Urothelium cell line (cell line): ENCODE measurements at regions not wholly inside any gene's neighbourhood (a gene's known extent, or its start where the extent isn't known, plus 50 kb on each side); places are given as distances from the start of the nearest gene placed in this dataset.
A peak's percentile ranks its signal among the peaks of the same experiment; 100 is the strongest.
"Not testable (repeated sequence)": the region's sequence is repeated elsewhere in the genome, so short reads cannot be mapped to it uniquely, and the experiment has no call there.

Source experiments
- DNase-seq: peaks from one replicate; pipeline ENCODE4 v3.0.0; 2011; ENCODE audit warnings: low spot score, mixed read lengths
- FAIRE-seq: peaks from 2 replicates; lab custom pipeline; 2011; peaks lifted over from hg19 to GRCh38; lab: Jason Lieb, UNC

DNA sequence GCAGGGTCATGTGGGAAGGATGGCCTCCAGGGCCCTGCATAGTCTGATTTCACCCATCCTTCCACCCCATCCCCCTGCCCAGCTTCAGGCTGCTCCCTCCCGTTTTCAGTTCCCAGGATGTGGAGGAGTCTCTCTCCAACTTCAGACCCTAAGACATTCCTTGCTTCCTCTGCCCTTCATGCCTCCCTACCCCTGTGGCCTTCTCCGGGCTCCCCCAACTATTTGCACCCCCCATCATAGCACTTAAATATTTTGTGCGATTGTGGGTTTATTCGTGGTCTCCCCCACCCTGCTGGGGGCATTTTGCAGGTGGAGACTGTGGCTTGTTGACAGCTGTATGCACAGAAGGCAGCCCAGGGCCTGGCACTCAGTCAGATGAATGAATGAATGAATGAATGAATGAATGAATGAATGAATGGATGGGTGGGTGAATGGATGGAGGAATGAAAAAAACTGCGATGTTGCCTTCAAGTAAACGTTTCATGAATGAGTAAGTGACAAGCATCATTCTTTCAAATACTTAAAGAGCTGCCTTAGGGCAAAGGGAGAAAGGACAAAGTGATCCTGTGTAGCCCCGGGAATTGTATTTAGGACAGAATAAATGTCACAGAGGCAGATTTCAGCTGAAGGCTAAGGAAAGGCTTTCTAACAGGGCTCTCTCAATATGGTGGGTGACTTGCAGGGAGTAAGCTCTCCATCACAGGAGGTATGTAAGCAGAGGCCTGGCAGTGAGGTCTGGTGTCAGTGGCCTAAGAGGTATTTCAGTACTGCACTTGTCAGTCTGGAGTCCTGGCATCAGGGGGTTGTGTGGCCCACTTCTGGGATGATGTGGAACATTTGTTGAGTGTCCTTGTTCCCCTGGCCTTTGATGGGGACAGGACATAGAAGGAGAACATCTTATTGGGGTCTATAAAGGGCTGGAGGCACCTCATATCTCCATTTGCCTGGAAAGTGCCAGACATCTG, 156.4 kb downstream of the PTPRU start:
- DNase-seq (no peak), FAIRE-seq (no peak)

DNA sequence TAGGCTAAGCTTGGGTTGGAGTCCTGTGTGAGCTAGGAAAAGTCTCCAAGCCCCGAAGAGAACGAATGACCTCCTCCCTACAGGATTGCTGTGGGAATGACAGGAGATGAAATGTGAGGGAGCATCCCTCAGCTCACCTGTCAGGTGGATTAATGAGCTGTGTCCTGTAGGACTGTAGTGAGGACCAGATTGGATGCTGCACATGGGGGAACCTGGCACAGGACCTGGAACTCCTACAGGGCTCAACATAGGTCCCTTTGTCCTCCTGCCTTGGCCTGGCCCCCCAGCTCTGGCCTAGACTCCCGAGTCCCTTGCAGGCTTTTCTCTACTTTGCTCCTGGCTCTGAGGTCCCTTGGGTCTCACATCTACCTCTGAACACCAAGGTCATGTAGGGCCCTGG, 155.7 kb downstream of the PTPRU start:
- no peak for DNase-seq

DNA sequence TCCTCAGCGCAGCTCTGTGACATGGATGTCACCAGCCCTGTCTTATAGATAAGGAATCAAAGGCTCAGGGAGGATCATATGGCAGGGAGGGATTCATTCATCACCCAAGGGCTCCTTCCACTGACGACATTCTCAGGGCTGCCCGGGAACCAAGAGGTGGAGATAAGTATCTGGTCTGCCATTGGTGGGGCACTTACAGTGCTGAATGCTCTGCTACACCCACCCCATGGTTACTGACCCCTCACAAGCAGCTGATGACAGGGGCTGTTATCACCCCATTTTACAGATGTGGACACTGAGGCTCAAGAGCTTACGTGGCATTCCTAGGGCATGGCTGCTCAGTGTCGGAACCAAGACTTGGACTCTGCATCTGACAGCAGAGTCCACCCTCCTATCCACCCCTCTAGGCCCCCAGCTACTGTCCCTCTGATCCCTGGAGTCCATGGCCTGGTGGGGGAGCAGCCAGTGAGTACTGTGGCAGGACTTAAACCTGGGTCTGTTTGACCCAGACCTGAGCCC, 155.1 kb downstream of the PTPRU start:
- FAIRE-seq = no peak

More for the DNA sequence above, 155.7 kb downstream of the PTPRU start:
- no peak for FAIRE-seq

DNA sequence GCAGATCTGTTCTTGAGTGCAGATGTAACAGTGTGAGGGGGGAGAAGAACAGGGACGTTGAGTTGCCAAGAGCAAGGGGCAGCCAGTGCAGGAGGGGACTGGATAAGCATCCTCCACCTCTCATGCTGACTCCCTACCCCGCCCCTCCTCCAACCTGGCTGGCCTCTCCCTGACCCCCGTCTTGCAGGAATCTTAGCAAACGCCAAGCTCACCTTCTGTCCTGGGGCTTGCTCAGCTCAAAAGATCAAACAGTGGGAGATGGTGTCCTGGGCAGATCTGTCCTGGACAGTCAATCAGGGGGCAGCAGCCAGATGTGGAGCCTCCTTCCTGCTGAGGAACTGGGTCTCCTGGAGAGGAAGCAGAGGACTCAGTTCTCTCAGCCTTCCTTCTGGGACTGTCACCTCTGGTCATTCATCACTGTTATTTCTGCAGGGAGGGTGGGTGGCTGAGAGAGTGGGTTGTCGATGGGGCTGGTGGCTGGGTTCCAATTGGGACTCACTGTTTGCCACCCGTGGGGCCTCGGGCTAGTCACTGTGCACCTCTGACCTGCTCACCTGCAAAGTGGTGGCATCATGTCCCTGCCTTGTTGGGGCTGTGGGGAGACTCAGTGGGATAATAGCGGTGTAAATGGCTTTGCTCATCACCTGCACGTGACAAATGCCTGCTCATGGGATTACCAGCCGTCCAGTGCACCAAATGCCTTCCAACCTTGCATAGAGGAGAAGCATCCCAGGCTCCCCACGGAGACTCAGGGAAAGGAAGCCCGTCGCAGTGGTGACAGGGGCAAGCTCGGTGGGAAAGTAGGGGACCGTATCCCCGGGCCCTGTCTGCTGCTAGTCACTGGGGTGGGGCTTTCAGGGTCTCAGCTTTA, 154.4 kb downstream of the PTPRU start:
- no peak for DNase-seq
- peak; percentile 73 for FAIRE-seq

More for the DNA sequence above, 155.1 kb downstream of the PTPRU start:
- no peak for DNase-seq

DNA sequence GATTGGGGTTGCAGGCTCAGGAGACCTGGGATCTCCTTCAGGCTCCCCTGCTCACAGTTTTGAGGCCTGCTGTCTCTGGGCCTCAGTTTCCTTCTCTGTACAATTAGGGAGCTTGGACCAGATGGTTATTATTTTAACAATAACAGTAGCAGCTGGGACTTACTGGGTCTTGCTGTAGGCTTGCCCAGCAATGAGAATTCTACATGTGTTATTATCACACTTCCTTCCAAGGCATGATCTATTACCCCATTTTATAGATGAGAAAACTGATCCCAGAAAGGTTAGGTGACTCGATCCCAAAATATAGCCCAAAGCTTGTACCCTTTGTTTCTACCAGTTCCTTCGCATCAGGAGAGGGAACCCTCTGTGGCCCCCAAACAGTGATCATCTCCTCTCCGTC, 153.8 kb downstream of the PTPRU start:
- no peak for FAIRE-seq

DNA sequence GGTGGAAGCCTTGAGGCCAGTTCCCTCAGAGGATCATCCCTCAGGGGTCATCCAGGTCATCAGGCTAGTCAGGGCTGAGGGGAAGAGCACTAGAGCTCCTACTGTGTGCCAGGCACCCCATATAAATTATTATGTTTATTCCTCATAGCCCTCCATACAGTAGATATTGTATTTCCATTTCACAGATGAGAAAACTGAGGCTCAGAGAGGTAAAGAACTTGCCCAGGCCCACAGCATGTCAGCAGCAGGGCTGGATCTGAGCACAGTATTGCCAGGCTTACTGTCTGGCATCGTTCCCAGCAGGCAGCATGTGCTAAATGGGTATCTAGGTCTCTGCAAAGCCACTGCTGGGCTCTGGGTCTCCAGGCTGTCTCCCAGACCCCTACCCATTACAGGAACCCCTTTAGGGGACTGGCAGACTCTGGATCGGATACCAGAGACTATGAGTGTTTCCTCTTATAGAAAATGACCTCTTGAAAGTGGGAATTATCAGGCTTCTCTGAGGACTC, 153.3 kb downstream of the PTPRU start:
- FAIRE-seq (no peak), DNase-seq (no peak)

More for the DNA sequence above, 153.8 kb downstream of the PTPRU start:
- DNase-seq = no peak

DNA sequence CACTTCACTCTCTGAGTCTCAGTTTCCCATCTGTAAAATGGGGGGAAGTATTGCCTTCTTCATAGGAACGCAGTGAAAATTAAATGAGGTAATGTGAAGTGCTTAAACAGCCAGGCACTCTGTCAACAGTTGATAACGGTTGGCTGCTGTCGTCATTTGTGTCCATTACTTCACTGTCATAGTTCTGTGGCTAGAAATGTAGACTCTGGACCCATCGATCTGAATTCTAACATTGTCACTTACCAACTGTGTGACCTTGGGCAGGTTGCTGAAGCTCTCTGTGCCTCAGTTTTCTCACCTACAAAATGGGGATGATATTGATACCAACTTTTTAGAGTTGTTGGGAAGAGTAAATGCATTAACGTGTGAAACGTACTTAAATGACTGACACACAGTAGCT, 152.6 kb downstream of the PTPRU start:
- no peak for DNase-seq
- FAIRE-seq = no peak

DNA sequence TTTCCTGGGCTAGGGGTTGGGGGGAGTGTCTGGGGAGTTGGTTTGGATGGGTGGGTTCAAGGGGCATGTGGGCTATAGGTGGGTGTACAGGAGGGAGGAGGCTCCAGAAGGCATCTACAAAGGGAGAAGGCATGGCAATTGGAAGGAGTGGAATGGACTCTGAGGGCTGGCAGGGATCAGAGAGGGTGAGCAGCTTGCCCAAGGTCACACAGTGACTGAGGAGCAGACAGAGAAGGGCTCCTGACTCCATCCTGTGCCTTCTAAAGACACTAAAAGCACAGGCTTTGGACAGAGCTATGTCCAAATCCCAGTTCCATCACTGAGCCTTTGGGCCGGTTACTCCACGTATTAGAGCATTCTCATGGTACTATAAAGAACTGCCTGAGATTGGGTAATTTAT, 151.8 kb downstream of the PTPRU start:
- no peak for DNase-seq
- no peak for FAIRE-seq

DNA sequence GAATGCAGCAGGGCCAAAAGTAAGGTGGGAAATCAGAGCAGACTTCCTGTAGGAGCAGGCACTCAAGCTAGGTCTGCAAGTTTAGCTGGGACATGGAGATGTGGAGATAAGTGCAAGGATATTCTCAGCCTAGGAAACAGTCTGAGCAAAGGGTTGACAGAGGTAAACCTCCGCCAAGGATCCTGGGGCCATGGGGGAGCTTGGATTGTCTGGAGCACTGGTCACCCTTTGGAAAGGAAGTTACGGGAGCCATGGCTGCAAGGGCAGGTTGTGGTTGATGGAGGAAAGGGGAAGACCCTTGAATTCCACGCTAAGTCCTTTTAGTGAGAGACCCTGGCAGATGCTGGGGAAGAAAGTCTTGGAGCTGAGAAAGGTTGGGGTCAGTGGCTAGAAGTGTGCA, 150.9 kb downstream of the PTPRU start:
- DNase-seq (no peak), FAIRE-seq (no peak)

DNA sequence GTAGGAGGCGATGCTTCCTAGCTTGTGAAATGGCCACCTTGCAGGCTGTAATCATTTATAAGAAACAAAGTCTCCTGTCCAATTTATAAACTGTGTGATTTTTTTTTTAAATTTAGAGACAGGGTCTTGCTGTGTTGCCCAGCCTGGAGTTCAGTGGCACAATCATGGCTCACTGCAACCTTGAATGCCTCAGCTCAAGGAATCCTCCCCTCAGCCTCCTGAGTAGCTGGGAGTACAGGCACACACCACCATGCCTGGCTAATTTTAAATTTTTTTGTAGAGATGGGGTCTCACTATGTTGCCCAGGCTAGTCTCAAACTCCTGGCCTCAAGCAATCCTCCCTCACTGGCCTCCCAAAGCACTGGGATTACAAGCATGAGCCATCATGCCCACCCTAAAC, 150.1 kb downstream of the PTPRU start:
- FAIRE-seq, DNase-seq: not testable (repeated sequence)

DNA sequence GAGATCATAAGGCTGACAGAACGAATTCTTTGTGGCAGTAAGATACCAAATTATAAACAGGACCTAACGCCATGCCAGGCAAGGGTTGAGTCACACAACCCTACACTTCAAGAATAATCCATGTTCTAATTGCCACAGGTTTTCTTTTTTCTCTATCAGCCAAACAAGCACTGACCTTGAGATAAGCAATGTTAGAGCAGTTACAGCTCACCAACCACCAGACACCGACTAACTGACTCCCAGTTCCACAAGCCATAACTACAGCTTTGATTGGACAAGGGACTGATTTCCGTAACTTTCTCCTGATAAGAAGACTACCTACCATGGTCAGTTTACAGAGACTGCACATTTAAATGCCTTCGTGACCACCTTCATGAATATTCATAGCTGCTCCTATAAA, 149.6 kb downstream of the PTPRU start:
- DNase-seq = no peak
- no peak for FAIRE-seq

DNA sequence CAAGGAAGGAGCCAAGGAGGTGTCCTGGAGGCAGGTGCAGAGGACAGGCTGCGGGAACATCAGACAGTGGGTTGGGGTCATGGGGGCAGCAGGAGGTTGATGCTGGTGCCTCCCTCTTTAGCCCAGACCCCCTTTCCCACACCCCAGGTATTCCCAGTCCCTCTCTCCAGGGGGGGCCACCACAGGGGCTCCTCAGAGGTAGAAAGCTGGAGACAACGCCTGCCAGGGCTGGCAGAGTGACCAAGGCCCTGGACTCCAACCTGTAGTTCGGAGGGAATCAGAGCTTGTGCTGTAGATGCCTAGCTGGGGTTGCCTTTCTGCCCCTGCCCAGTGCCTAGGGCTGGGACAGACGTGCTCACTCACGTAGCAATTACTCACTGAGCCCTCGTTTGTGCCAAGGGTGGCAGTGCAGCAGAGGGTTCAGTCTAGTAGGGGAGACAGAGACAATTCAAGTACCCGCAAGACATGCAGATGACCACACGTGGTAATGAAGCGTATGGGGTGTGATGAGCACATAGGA, 148.2 kb downstream of the PTPRU start:
- FAIRE-seq (no peak), DNase-seq (no peak)

DNA sequence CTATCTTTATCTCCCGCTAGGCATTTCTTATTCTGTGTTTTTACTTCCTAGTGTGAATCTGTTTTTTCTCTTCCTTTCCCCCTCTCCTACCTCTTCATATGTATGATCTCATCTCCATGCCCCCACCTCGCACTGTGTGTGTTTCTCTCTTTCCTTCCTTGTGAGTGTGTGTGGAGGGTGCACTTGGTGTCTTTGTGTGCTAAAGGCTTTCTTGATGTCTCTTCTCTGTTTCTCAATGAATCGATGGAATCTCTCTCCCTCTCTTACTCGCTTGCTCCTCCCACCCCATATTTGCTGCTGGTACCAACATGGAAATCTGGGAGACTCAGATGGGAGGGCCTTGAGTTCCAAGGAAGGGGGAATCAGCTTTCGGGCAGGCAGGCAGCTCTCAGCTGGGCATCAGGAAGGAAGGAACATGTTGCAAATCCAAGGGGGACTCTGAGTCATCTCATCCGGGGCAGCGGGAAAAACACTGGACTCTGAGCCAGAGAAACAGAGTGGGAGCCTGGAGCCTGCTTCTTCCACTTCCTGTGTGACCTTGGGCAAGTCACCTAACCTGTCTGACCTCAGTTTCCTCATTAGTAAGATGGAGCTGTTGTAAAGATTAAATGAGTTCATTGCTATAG, 147.5 kb downstream of the PTPRU start:
- peak; percentile 38 for DNase-seq
- FAIRE-seq = no peak

DNA sequence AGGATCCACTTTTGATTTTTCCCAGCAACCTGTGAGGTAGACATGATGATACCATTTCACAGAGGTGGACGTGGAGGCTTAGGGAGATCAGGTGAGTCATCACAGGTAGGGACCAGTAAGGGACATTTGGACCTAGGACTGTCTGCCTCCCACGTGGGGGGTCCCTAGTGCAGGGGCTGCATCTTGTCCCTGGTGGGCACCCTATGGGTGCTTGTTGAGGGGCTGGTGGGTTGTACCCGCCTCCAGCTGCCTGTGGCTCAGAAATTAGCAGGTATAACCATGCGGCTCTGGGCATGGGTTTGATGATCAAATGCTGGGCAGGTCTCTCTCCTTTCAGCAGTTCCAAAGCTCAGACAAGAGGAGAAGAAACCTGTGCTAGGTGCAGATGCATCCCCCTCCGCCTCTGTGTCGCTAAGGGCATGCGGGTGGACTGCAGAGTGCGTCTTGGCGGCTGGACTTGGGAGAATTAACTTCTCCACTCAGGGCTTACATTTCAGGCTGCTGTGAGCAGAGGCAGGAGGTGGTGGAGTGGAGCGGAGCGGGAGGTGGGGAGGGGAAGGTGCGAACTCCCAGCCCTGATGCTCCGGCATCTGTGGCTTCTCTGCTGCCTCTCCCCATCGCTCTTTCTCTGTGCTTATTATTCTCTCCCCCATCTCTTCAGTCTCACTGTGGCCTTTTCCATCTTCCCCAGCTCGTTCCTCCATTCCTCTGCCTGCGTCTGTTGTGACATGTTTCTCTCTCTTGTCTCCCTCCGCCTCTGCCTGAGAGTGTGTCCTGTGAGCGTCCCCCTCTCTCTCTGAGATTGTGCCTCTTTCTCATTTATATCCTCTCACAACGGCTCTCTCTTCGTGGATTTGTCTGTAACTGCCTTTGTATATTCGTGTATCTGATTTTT, 146.8 kb downstream of the PTPRU start:
- no peak for FAIRE-seq

DNA sequence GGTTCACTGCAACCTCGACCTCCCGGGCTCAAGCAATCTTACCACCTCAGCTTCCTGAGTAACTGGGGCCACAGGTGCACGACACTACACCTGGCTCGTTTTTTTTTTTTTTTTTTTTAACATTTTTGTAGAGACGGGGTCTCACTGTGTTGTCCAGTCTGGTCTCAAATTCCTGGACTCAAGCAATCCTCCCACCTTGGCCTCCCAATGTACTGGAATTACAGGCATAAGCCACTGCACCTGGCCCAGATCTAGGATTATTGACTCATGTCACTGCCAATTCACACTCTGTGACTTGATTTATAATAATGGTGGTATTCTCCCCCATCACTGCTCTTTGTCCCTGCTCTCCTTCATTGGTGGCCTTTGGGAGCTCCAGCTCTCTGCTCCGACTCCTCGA, 145.1 kb downstream of the PTPRU start:
- FAIRE-seq (no peak), DNase-seq (no peak)

More for the DNA sequence above, 146.8 kb downstream of the PTPRU start:
- no peak for DNase-seq

DNA sequence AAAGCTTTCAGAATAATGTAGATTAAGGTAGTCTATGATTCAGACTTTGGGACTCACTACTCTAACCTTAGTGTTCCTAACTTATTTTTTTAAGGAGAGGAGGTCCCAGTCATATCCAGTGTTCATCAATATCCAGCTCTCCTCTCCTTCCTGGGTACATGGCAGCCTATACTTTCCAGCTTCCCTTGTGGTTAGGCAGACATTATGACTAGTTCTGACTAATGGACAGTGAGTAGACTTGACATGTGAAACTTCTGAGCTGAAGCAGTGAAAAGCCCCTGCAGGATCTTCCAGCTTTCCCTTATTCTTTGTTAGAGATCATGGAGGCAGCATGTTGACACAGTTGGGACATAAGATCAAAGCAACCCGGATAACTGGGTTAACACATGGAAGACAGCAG, 144.2 kb downstream of the PTPRU start:
- FAIRE-seq (no peak), DNase-seq (no peak)

DNA sequence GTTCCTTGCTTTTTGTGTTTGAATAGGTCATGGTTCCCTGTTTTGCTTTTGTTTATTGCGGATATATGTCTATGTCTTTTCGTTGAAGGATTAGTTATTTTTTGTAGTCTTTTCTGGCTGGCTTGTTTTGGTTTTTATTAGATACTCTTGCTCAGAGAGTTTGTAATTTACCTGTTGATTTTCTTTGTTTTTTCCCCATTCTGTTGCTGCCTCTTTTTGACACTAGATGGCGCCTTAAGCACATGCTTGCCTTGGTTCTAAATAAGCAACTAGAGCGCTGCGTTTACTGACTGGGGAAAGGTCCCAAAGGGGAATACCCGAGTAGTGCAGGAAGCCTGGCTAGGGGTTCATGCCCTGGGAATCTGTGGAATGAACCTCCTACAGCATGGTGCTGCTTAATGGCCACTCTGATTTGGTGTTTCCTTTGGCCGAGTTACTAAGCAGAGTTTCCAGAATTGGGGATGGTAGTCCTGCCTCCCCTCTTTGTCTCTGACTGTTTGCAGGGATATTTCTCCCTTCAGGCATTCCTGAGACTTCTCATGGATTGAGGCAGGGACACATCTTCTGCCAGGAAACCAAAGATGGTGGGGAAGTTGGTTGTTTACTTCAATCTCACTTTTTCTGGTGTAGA, 143.2 kb downstream of the PTPRU start:
- DNase-seq = peak; percentile 36
- FAIRE-seq = no peak
